NCI-H2227 (cell line): ENCODE measurements at regions not wholly inside any gene's neighbourhood (a gene's known extent, or its start where the extent isn't known, plus 50 kb on each side); places are given as distances from the start of the nearest gene placed in this dataset.
"Not testable (repeated sequence)": the region's sequence is repeated elsewhere in the genome, so short reads cannot be mapped to it uniquely, and the experiment has no call there.

ENCODE experiments used
- DNase-seq: peaks from one replicate; lab custom pipeline; 2025; ENCODE audit not compliant: unreplicated experiment; lab: John Stamatoyannopoulos, UW

DNA sequence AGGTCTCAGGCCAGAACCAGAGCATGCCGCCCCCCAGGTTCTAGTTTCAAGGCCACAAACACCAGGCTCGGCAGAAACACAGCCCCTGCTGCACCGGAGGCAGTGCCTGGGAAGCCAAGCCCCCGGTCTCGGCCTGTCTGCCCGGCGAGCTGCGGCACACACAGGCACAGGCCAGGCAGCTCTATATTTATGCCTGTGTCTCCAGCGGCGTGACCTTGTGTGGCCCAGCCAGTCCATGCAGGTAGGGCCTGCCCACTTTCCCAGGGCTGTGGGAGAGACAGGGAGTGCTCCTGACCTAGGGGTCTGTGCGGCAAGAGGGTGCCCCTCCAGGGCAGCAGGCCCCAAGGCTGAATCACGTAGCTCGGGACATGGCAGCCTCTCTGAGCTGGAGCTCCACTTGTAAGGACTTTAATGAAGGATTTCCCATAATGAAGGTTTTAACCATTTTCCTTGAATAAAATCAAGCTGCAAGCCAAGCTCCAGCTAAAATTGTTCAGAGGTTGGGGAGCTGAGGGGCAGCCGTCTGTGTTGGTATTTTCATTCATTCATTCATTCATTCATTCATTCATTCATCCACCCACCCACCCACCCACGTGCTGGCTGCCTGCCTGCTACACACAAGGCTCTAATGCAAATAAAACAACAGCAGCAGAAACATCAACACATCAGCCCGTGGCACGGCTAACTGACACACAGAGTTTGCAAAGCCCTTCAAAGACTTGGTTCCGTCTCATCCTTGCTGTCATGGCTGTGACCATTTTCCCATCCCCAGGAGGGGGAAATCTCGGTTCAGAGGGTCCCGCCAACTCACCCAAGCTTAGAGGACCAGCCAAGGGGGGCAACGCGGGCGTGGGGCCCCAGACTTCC is 92.0 kb downstream of the RFLNA start:
- DNase-seq, result no peak

DNA sequence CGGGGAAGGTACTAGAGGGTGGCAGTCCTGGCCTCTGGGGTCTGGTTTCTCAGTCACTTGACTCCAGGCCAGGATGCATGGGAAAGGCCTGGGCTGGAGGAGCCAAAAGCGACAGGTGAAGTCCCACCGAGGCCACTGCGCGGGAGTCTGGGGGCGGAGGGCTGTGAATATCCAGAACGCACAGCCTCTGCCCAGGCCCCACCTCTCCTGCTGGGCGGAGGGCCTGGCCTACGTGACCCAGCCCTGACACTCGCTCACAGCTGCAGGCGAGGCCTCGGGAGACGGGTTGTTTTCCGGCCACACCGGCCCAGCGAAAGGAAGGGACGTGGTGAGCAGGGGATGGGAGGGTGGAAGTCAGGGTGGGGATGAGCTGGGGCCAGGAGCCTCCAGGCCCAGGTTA is 91.2 kb downstream of the RFLNA start:
- no peak for DNase-seq

DNA sequence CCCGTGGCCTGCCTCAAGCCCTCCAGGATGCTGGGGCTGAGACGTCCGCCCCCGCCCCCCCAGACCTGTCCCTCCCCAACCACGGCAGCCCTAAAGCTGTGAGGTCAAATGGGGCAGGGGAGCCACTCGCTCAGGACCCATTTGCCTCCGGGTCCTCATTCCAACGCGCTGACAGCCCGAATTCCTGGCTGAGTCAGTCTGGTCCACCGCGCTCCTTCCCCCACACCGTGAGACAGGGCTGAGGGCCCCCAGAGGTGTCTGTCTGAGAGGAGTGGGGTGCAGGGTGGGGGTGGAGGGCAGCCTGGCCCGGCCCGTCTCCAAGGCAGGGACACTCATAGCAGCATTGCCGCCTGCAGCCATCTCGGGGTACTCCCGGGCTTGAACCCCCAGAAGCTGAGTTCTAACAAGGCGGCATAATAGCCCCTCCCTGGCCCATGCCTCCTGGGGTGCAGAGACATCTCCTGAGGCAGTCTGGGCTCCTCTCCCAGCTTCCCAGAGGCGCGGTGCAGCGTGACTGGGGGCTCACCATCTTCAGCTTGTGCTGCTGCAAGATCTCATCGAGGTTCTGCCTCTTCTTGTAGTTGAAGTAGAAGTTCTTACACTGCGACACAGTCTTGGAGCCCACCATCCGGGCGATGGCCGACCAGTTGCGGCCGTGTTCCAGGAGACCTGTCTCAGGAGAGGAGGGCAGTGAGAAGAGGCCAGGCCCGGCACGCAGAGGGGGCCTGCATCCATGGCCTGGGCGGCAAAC is 90.5 kb downstream of the RFLNA start:
- DNase-seq, result no peak

DNA sequence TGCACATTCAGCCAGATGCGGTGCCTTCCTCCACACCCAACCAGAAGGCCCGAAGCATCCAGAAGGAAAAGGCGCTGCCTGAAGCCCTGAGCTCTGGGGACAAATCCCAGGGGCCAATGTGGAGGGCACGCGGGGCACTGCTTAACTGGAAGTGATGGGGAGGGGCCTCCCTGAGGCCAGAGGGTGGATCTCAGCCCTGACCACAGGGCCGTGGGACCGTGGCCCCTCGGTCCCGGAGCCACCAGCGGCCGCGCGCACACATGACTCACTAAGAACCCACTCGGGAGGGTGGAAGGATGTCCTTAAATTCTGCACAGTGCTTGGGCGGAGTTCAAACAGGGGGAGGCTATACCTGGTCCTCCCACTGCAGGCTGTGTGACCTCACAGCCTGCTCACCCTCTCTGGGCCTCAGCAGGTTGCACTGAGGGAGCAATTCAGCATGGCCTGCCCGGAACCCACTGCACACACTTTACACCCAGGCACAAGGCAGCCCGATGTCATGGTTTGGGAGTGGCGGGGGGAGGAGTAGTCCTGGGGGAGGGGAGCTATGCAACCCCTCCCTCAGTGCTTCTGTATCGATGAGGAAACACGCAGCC is 89.5 kb downstream of the RFLNA start:
- no peak for DNase-seq

DNA sequence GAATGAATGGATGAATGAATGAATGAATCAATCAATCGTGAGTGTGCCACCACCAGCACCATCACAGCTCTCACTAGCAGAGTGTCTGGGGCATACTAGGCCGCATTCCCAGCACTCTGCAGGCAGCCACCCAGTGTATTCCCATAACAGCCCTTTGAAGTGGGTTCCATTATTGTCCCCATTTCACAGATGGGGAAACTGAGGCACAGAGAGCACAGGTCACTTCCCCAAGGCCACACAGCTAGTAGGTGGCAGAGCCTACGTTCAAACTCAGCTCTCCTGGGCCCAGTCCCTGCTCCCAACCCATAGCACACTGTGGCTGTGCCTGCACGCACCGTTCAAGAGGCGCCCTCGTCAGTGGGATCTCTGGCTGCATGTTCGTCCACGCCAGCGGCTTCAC is 88.1 kb downstream of the RFLNA start:
- no peak for DNase-seq

DNA sequence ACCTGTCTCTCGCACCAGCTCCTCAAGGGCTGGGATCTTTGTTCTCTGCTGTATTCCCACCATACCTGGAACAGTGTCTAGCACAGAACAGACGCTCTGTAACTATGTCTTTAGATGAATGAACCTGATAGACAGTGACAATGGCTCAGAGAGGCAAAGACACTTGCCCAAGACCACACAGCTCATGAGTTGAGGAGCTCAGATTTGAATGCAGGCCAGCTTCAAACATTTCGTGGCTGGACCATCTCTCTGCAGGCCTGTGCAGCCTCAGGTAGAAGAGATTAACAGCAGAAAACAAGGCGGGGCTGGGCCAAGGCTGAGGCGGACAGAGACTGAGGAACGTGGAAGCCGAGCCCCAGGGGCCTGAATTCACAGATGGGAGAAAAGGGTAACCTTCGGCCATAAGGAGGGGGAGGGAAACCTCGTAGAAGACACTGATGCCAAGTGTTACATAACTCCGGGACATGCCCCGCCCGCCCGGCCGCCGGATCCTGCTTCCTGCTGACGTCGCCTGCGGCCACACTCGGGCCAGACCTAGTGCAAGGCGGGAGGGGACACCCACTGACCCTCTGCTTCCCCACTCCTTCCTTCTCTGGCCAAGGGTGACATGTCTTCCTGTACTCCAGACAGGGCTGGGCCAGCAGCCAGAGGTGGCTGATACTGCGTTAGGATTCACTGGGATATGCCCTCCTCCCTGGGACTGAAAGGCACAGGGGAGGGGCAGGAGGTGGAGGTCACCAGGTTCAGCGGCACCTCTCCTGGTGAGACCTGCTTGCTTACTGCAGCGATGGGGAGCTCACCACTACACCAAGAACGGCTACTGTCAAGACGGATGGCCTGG is 86.8 kb downstream of the RFLNA start:
- no peak for DNase-seq

DNA sequence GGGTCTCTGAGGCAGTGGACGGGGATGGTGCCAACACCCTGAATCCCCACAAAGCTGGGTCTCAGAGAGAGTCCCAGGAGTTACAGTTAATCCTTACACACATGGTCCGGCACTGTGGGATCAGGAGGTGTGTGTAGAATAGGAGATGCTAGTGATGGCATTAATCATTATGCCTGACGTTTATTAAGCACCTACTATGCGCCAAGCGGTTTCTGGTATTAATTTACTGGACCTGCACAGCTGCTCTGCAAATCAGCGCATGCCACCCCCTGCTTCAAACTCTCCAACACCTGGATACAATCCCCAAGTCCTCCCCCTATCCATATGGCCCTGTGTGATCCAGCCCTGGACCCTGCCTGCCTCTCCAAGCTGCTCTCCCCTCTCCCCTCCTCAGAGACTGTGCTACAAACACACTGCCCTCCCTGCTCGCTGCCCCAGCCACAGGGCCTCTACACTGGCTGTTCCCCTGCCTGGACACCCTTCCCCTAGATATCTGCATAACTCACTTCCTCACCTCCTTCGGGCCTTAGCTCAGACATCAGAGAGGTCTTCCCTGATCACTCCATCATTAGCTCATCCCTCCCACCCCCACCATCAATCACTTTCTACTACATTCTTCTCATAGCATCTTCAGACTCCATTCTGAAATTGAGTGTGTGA is 86.0 kb downstream of the RFLNA start:
- DNase-seq, result no peak

DNA sequence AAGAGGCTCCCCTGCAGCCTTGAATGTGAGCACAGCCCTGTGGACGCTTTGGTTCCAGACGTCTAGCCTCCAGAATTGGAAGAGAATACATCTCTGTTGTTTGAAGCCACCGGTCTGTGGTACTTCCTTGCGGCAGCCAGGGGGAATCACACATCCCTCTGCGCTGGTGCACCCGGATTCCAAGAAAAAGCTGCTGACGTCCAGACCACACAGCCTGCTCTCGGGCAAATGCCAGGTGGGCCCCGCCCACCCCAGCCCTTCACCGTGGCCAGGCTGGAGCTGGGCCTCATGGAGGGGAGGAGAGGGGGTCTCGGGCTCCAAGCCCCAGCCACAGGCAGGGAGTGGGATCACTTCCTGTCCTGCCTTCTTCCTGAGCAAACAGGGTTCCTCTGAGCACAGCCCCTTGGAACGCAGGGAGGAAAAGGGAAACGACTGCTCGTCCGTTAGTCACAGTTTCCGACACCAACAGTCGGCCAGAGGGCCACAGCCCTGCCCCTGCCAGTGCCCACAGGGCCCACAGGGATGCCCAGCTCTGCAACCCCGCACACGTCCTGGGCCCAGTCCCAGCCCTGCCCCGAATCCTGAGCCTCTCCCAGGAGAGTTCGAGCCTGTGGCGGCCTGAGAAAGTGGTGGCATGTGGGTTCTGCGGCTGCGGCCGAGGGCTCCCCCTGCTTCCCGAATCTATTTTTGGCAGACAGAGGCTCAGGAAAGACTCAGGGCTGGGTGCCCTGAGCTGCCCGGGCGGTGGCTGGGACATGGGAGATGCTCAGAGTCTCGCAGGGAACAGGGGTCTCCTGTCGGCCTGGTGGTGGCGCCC is 85.3 kb downstream of the RFLNA start:
- DNase-seq, result no peak

DNA sequence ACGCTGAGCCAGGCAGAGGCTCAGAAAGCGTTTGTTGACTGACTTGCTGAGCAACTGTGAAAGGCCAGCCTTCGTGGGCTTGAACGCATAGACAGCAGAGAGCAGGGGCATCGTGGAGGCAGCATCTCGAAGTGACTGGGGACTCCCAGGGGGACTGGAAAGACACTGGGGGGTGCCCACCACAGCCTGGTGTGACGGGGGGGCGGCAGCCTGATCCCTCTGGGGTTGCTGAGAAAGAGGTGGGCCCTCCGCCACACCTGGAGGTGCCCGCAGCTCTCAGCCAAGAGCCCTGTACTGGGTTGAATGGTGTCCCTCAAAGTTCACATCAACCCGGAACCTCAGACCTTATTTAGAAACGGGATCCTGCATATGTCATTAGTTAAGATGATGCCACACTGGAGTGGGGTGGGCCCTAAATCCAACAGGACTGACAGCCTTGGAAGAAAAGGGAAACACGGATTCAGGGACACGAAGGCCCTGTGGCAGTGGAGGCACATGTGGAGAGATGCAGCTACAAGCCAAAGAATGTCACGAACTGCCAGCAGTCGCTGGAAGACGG is 84.6 kb downstream of the RFLNA start:
- DNase-seq, result no peak

DNA sequence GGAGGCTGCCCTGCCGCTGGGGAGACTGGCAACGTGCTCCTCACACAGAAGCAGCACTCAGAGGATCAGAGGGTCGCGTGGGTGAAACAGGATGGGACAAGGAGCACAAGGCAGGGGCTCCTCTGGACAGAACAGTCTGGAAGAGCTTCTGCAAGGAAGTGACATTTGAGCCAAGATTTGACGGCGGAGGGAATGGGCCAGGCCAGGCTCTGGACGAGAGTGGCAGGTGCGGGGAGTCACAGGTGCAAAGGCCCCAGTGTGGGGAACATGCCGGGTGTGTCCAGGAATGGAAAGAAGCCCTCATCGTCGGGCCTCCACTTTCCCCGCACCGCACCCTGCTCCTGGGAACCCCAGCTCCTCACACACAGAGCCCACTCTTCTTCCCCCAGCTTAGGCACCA is 84.0 kb downstream of the RFLNA start:
- no peak for DNase-seq

DNA sequence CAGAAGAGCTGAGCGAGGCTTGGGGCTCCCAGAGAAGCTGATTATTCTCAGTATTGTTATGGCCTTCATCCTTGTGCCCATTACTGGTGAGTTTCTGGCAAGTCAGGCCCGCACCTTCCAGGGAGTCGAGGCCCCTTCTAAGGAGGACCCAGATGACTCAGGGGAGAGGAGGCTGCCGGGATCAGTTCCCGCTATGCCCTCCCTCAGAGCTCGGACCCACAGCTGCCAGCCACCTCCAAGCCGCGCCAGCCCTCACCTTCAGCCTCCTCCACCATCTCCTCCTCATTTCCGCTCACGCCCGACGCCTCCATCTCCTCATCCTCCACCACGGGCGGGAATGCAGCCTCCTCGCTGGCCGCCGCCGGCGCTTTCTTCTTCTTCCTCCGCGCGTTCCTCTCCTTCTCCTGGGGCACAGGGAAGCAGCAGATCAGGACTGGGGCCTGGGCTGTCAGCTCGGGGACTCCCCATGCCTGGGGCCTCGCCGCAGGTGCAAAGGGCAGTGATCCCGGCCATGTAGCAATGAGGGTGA is 83.2 kb downstream of the RFLNA start:
- no peak for DNase-seq

DNA sequence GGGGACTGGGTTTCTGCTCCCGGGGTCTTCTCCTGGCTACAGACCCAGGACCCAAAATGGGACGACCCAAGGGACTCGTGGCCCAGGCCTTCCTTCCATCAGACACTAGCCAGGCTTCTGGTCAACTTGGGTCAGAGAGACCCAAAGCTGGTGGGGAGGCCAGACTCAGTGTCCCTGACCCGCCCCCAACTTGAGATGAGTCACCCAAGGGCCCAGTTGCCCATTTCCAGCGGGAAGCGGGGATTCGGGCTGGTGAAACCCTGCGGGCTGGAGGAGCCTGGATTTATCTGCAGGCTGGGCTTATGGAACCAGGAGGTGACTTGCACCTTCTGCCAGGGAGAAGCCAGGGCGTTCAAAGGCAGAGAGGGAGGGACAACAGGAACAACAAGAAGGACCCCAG is 81.5 kb downstream of the RFLNA start:
- DNase-seq, result no peak

DNA sequence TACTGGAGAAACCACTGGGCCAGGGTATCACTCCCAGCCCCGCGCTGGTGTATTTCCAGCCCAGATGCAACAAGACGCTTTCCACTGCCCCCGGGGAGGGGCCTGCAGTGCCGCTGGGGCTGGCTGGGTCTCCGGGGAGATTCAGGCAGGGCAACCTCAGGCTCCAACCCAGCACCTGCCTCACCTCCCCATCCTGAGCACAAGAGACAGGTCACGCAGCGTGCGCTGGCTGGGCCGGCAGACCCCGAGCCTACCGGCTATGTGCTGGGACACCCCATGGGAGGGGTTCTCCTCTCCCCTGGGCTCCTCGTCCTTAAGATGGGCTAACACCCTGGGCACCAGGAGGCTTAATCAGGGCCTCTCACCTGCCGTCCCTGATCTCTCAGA is 80.9 kb downstream of the RFLNA start:
- DNase-seq, result no peak

DNA sequence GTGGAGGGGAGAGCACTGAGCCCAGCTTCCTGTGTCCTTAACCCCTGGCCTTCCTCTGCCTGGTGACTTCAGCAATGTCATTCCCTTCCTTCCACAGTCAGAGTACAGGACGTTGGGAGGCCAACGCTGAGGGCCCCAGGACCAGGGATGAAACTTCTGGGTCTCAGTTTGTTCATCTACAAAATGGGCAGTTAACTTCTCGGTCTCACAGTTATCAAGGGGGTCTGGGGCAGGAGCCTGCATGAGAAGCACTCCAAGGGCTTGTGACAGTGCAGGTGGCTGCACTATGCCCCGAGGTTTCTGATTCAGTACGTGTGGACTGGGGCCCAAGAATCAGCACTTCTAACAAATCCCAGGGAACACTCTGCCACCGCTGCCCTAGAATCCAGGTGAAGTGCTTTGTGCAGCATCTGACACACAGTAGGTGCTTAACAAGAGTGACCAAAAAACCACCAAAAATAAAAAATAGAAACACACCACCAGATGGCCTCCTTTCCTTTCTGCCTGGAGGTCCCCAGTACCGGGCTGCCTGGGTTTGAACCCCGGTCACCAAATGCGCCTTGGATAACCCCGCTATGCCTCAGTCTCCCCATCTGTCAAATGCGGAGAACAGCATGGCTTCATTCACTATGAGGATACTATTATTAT is 80.4 kb downstream of the RFLNA start:
- no peak for DNase-seq

DNA sequence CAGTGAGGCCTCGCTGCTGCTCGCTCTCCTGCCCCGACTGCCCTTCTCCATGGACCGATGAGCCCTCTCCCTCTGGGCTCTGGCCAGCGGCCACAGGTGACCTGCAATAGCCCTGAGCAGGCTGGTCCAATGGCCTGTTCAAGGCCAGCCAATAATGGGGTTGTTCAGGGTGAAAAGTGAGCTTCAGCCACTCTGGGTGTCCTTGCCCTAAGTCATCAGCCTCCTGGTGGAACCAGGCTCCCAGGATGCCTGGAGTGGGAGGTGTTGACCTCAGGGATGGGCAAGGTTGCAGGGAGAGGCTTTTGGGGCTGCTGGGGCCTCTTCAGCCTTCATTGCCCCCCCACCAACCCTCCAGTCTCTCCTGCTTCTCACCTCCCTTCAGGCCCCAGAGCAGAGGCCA is 79.7 kb downstream of the RFLNA start:
- DNase-seq, result no peak

DNA sequence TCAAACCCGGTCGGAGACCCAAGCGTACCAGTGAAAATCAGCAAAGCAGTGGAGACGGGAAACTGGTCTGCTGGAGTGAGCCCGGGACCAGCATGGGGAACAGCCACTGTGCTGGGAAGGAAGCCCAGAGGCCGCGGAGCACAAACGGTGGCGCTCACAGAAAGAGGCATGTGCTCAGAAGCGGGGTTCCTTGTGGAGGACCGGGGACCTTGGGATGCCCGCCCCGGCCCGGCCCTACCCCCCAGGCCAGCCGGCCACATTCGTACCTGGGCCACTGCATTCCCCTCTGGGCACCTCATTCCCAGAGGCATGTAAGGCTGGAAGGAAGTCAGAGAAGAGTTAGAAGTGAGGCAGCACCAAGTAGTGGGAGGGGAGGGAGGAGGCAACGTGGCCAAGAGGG is 79.3 kb downstream of the RFLNA start:
- DNase-seq, result no peak

DNA sequence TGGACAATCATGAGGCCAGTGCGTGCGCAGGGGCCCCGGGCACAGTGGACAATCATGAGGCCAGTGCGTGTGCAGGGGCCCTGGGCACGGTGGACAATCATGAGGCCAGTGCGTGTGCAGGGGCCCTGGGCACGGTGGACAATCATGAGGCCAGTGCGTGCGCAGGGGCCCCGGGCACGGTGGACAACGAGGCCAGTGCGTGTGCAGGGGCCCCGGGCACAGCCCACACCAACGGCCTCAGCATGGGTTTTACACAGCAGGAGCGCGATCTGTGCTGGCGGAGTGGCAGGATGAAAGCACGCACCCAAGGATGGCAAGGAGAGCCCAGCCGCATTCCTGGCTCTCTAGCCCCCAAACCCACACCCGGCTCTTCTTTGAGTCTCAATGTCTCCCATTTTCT is 78.8 kb downstream of the RFLNA start:
- not testable (repeated sequence) for DNase-seq

DNA sequence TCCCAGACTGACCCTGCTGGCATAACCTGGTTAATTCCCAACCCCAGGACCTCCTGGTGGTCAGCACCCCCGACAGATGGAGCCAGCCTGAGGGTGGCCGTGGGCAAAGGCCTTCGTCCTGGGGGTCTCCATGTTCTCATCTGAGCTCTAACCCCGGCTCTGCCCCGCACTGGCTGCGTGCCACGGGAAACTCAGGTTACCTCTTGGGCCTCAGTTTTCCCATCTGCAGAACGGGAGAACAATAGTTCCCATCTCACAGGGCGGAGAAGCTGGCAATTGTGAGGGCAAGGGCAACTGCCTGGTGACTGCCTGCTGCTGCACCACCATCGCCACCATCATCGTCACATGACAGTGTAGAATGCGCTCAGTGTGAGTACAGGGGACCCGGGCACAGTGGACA is 77.9 kb downstream of the RFLNA start:
- no peak for DNase-seq
